Cardiac fibroblast (primary cell): ENCODE measurements at regions not wholly inside any gene's neighbourhood (a gene's known extent, or its start where the extent isn't known, plus 50 kb on each side); places are given as distances from the start of the nearest gene placed in this dataset.

Source experiments
- DNase-seq, 2 donors: peaks; one replicate each; pipeline versions ENCODE4 v3.0.0 to v3.0.0-alpha.2; 2010; ENCODE audit warnings: low read depth in 2 of 2
- H3K4me3 ChIP-seq, 2 donors: replicated peaks in 1 of 2; 1 replicate in 1 of 2; 2 replicates in 1 of 2; pipeline ENCODE4 v1.5.1; 2011; ENCODE audit warnings: low read depth in 2 of 2, low read length in 2 of 2, mild to moderate bottlenecking in 2 of 2, moderate library complexity in 1 of 2
- TF ChIP-seq, protein P1 (sequence below): IDR thresholded peaks from one replicate; pipeline ENCODE4 v1.5.1; 2011; ENCODE audit warnings: low read depth, mild to moderate bottlenecking, low read length, inconsistent platforms

- DNase-seq = peak; percentile 7 to 21
- no peak overlapping the region for H3K4me3 ChIP-seq
- TF ChIP-seq, protein P1, sequence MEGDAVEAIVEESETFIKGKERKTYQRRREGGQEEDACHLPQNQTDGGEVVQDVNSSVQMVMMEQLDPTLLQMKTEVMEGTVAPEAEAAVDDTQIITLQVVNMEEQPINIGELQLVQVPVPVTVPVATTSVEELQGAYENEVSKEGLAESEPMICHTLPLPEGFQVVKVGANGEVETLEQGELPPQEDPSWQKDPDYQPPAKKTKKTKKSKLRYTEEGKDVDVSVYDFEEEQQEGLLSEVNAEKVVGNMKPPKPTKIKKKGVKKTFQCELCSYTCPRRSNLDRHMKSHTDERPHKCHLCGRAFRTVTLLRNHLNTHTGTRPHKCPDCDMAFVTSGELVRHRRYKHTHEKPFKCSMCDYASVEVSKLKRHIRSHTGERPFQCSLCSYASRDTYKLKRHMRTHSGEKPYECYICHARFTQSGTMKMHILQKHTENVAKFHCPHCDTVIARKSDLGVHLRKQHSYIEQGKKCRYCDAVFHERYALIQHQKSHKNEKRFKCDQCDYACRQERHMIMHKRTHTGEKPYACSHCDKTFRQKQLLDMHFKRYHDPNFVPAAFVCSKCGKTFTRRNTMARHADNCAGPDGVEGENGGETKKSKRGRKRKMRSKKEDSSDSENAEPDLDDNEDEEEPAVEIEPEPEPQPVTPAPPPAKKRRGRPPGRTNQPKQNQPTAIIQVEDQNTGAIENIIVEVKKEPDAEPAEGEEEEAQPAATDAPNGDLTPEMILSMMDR = no peak
These were observed 120.1 kb upstream of the CCL21 start for GRCh38 chr9:34830068-34830467.

DNA sequence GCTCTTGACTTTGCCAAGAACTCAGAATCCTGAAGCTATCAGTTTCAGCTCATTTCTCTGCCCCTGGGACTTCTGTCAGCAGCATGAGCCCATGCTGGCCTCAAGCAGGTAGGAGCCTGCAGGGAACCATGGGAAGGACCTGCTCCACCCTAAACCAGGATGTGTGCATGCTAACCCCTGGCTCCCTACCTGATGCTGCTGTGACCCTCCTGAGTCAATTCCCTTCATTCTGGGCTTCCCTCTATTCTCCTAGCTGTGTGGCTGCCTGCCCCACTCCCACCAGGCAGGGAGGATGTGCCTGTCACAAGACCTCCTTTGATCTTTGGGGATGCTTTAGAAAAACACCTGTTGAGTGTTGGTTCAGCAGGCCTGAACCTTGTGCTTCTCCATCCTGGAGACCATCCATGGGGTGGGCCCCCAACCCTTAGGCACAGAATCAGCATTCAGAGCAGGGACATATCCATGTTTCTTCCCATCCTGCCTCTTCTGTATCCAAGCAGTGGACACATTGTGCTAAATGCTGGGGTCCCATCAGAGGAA is 117.1 kb upstream of the CCL21 start:
- no peak overlapping the region for H3K4me3 ChIP-seq
- DNase-seq = no peak
- TF ChIP-seq, protein P1 = no peak

DNA sequence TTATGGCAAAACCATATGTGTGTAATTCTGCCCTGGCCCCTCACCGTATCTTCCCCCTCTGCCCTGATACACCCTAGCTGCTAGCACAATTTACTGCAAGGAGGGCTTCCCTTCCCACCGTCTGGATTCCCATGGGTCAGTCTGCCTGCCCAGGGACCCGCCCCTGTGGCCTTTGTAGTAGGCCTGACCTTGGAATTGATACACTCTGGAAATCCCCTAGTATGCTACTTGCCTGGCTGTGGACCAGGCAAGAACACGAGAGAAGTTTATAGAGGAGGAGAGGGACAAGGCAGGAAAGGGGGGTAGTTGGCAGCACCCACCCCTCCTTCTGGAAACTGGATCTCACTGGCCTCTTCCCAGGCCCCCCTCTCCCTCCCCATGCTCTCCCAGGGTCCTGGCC is 115.8 kb upstream of the CCL21 start:
- TF ChIP-seq, protein P1 = no peak
- no peak overlapping the region for H3K4me3 ChIP-seq
- DNase-seq = peak in 1 of 2 donors; percentile 17

DNA sequence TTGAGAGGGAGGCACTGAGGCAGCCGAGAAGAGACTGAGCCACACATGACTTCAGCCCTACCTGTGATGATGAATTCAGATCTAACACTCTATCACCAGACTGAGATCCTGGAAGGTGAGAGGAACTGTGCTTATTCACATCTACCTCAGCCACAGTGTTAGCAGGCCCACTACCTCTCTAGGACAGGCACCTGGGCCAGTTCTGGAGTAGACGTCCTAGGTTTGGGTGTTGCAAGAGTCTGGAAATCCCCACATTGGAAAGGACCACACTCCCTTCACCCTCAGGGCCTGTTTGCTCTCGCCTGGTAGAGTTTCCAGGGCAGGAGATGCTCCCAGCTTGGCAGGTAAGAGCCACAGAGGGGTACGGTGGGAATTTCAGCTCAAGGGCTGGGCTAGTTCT is 113.8 kb upstream of the CCL21 start:
- TF ChIP-seq, protein P1 = no peak
- H3K4me3 ChIP-seq = no peak overlapping the region
- no peak for DNase-seq

- H3K4me3 ChIP-seq = no peak overlapping the region
- no peak for DNase-seq
- TF ChIP-seq, protein P1 = no peak
These were observed 100.2 kb upstream of the CCL21 start for GRCh38 chr9:34810187-34810524.

GRCh38 chr9:34809504-34810186 is 99.7 kb upstream of the CCL21 start:
- no peak overlapping the region for H3K4me3 ChIP-seq
- TF ChIP-seq, protein P1 = peak; percentile 49

DNA sequence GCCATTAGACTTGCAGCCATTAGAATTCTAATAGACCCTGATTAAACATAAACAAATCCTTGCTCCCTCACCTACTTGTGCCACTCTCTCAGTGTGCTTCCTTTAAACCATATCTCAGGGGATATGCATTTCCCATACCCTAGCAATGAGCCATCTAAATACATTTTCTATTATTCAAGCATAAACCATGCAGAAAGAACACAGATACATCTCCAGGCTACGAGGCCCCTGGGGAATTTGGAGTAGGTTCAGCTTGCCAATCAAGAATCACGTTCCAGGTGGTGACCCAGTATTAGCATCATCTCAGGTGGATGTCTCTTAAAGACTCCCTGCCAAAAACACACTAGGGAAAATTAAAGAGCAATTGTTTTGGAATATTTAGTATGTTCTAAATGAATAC is 93.0 kb upstream of the CCL21 start:
- no peak for DNase-seq
- TF ChIP-seq, protein P1 = no peak
- no peak overlapping the region for H3K4me3 ChIP-seq

More at GRCh38 chr9:34809504-34810186, 99.7 kb upstream of the CCL21 start:
- peak; percentile 18 to 36 for DNase-seq
